IPS DF 19.7 (cell line): ENCODE measurements at regions not wholly inside any gene's neighbourhood (a gene's known extent, or its start where the extent isn't known, plus 50 kb on each side); places are given as distances from the start of the nearest gene placed in this dataset.

ENCODE experiments used
- DNase-seq: peaks from one replicate; pipeline ENCODE4 v3.0.0-alpha.2; 2013; ENCODE audit warnings: low read depth, low spot score

DNA sequence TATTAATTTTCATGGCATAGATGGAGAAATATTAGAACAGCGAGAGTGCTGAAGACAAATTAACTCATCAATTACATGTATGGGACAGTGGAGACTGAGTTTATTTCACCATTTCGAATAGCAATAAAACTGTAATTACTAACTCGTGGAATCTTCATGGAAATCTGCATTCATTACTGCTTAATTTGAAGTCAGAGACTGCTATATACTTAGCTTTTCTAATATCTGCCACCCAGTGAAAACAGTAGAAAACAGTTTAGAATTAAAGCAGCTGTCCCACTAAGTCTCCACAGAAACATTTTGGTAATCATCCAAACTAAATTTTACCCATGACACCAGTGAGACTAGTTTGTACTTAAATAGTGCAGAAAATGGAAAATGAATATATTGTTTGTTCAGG is 56.8 kb downstream of the IZUMO3 start:
- no peak for DNase-seq

DNA sequence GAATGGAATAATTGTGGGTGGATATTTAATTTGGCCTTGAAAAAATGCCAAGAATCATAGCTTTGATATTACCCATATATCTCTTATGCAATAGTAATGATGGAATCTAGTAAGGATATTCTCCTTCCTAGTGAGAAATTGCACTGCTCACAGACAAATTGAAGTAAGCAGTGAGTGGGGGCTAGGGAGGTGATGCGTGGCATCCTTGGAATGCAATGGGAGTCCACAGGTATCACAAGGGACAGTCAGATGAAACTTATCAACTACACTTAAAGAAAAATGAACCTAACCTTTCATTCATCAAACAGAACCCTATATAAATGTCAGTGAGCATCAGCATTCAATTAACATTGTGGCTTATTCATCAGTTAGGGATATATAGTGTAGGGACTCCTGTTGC is 57.8 kb downstream of the IZUMO3 start:
- DNase-seq, result no peak

DNA sequence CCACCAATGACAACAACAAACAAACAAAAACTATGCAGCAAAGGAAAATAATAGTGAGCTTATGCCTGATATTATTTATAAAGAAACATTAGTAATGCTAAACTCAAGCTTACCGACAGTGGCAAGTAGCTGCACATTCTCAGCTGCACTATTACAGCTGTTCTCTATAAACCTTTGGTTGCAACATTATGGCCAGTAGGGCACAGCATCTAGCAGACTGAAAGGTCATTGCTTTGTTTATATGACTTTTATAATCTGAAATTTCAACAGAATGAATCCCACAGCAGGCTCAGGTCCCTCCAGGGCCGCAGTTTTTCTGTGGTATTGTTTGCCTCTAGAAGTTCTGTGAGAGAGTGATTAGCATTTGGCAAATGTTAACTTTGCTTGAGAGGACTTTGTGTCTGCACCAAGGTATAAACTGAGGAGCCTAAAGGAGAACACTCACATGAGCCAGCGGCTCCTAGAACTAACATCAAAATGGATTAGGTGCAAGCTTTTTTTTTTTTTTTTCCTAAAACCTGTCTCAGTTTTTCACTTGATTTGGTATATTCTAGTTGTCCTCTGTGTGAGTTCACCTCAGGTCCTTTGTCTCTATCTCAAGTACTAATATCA is 58.3 kb downstream of the IZUMO3 start:
- no peak for DNase-seq

DNA sequence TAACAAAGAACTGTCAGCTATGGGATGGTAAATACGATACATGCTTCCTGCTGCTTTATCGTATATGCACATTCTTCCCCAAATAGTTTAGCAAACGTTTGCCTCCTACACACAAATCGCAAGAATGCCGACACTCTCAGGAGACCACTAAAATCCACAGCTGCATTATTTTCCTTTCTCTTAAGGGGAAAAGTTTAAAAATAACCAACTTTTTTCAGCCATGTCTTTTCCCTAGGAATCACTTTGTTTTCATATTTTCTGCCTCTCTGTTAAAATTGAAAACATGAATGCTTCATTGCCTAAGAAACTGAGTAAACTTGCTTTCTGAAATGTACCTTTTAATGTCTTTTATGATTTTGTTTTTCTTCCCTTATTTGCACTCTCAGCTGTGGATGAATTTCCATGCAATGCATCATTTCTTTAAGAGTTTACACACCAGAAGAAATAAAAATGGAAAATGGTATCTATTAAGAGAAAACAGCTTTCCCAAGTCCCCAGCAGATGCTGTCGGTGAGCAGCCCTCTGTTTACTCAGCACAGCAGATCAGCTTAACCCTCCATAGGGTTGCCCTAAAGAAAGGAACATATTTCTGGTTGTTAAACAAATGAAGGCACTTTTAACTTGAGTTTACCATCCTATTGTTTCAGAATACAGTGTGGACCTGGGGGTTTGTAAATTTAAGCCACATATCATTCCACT is 66.2 kb downstream of the IZUMO3 start:
- no peak for DNase-seq

DNA sequence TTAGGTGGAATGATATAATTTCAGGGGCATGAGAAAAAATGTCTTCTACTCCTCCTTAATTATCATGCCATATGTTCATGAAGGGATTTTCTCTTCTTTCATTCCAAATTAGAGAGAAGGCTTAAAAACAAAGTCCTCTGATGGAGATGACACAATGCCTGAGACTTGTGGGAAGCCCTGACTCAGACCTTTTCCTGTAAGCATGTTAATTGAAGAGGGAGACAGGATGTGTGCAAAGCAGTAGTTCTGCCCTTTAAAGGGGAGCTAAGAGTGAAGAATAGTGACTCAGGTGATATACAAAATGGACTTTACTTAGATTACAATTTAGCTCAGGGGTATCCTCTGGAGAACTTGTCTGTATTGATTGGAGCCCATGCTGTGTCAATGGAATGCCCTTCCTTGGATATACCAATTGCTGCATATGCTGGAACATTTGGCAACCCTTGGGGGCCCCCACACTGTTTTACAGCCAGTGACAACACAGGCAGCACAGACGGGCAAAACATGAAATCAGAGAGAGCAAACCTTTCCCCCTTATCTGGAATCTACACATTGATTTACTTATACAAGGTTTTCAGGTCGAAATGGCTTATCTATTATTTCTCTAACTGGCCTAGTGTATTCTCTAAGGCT is 81.3 kb downstream of the IZUMO3 start:
- DNase-seq, result peak; percentile 42

DNA sequence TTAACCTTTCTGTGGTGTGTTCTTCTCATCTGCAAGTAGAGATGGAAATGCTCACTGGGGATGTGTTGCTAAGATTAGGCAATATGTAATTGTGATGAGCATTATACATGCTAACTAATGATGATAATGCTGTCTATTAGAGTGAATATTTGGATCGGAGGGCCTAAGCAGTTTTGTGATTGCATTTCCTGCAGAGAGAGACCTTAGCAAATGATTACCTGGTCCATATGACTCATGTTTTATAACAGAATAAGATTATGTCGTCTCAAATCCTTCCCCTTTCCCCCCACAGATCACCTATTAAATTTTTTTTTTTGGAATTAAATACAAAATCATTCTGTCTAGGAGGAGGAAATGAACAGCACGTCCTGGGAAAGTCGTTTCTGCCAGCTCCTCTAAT is 82.7 kb downstream of the IZUMO3 start:
- no peak for DNase-seq

DNA sequence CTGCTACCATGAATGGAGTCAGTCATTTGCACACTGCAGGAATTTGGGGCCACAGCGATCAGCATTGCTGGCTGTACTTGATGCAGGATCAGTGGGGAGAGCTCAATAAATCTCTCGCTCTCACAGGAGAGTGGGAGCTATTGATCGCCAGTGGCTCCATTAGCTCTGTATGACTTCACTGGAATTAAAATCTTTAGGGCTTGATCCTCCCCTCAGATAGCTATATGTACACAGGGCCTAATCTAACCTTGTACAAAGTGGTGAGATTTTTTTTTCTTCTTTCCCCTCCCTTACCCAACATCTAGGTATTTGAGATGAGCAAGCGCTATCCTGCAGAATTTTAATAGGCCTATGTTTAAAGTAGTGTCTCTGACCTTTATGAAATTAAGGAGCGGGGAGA is 84.9 kb downstream of the IZUMO3 start:
- DNase-seq, result no peak

DNA sequence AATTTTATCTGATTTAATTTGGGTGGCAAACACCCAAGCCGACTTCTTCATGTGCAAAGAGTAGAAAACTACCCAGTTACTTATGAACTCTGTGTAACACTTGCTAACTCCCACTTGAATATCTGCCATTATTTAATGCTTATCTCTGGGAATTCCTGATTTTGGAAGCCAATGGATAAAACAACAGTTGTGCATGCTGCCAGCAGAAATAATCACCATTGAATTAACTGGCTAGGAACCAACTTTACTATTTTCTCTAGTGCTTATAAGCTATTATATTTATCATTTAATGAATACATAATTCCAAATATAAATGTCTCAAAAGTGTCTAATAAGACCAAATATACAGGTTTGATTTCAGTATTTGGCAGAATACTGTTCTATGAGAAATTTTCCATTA is 85.7 kb downstream of the IZUMO3 start:
- no peak for DNase-seq

DNA sequence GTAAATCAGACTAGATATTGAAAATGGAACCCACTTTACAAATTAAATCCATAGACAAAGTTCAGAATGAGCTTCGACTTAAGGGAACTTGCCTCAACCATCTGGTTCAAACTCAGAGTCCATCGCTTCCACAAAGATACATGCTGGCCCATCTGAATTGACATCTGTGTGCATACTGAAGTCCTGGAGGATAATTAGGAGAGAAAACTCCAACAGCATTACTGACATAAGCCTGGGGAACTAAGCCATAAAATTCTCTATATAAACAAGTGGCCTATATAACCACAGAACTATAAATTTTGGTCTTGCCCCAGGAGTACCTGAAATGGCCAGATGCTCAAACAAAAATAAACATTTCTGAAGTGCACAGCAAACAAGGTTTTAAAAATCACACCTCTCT is 94.4 kb downstream of the IZUMO3 start:
- DNase-seq, result no peak

DNA sequence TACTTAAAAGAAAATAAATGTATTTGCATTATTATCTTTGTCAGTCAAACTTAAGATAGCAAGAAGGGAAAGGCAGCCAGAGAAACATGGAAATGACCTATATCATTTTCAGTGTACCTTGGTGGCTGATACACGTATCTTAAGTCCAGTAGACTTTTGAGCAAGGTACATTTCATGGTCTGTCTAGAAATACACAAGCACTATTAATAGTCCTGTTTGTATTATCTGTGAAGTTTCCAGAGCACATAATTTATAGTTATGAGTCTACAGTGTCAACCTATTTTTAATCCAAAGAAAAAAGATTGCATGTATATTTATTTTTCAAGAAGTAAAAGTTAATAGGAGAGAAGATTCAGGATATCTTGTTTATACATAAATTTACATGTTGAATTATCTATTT is 95.7 kb downstream of the IZUMO3 start:
- no peak for DNase-seq

DNA sequence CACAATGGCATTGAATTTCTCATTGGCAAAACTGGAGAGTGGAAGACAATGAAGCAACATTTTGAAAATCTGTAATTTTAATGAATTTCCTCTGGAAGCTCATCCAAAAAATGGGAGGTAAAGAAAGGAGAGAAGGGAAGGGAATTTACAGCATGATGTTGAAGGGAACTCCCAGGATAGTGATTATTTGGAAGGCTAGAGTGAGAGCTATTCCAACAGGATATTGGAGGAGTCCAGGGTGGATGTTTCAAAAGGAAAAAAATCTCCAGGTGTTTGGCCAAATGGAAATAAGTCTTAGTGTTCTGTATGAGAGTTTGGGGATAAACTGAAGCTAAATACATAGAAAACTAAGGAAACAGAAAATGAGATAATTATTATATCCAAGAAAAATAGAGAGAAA is 106.2 kb downstream of the IZUMO3 start:
- DNase-seq, result no peak

DNA sequence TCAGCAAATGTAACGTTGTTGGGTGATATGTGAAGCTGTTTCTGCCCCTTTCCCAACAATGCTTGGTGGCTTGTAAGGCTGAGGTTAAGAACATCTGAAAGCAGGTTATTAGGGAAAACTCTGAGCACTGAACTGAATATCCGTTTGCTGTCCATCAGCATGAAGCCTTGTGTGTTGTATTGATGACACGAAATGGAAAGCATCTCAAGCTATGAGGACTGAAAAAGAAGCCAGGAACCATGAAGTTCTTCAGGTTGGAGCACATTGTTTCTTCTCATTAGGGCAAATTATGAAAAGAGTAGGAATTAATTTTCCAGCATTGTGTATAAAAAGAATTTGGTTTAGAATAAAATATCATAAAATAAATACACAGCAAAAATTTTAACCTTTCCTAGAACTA is 106.8 kb downstream of the IZUMO3 start:
- no peak for DNase-seq

DNA sequence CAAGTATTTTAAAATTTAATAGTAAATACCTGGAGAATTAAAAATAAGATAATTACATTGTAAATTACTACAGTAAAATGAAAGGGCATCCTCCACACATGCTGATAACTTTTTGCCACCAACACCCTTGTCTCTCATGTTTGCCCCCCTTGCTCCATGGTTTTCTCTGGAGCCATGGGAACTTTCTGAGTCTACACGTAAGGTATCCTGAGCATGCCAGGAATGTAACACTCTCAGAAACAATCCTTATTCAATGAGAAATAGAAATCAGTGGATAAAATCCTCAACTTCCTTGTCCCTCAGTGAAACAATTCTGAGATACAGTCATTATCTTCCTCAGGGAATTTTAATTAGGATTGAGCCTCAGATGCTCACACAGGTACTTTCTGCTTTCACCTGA is 108.9 kb downstream of the IZUMO3 start:
- DNase-seq, result peak; percentile 56

DNA sequence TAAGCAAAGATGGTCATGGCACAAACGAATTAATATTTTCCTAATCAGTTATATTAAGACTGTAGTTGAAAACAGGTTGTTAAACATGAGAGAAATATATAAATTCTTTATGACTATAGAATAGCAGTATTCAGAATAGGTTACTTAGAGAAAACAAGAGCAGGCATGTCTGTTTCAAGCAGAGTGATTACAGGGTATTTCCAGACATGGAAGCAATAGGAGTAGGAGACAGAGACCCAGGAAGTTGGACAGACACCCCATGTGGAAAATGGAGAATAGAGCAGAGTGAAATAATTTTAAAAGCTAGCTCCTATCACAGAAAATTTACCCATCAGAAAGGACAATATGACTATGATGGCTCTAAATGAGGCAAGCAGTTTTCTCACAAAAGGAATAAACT is 111.5 kb downstream of the IZUMO3 start:
- no peak for DNase-seq

DNA sequence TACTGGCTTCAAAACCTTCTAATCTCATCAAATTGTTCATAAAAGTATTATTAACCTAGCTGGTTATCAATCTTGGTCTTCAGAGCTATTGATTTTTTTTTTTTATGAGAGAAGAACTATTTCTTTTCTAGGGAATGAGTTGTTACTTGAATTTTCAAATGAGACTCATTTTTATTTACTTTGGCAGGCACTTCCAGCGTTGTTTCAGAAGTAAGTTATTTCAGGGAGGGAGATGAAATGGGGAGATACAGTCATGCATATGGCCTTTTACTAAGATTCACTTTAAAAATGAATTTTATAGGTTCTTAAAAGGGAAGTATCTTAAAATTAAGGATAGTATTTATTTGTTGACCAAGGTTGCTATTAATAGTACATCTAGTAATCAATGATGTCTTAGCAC is 129.6 kb downstream of the IZUMO3 start:
- no peak for DNase-seq

DNA sequence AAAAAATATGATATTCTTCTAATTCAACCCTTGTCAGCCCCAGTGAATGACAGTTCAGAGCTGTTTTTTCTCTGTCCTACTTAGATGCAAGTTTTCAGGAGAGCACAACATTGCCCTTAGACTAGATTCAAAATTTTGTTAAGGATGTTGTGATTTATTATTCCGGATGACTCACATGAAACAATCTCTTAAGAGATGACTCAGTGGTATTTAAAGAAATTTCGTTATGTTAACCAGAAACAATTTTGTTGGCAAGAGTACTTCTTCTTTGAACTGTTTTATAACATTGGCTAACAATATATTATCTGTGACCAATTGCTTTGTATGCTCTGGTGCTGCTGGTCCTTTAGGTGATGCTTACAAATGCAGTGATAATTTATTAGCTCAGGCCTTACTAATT is 132.0 kb downstream of the IZUMO3 start:
- no peak for DNase-seq

DNA sequence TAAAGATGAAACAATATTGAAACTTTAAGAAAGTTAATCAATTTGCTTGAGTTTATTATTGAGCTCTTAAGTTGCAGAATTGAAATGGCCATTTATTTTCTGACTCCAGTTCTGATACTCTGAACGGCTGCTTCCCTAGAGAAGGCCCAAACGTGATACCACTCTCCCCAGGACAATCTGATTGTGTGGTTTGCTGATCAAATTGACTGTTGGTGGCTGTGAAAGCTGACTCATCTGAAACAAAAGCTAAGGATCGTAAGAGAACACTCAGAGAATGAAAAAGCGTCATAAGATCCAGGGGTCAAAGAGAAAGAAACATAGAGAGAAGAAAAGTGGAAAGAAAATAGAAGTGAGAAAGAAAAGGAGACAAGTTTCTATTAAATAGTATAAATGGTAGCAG is 147.2 kb downstream of the IZUMO3 start:
- DNase-seq, result no peak

DNA sequence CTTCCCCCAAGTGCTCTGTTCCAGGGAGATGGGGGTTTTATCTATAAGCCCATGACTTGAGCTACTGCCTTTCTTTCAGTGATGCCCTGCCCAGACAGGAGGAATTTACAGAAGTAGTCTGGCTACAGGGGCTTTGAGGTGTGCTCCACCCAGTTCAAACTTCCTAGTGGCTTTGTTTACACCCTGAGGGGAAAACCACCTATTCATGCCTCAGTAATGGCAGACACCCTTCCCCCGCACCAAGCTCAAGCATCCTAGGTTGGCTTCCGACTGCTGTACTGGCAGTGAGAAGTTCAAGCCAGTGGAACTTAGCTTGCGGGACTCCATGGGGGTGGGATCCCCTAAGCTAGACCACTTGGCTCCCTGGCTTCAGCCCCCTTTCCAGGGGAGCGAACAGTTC is 154.6 kb downstream of the IZUMO3 start:
- no peak for DNase-seq

DNA sequence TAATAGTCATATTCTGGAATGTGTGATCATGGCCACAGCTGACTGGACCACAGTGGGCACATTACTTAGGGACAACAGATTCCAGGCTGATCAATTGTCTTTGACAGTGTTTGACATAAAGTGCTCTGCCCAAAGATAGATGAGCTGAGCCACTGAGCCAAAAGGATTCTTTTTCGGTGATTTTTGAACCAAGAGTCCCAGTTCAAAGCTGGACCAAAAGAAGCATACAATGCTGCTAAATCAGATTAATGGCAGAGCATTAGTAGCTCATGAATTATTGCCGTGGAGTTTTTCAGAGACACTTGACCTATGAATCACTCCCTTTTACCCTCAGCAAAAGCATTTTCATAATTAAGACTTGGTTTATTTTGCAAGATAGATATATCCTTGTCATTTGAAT is 160.6 kb downstream of the IZUMO3 start:
- DNase-seq, result no peak

DNA sequence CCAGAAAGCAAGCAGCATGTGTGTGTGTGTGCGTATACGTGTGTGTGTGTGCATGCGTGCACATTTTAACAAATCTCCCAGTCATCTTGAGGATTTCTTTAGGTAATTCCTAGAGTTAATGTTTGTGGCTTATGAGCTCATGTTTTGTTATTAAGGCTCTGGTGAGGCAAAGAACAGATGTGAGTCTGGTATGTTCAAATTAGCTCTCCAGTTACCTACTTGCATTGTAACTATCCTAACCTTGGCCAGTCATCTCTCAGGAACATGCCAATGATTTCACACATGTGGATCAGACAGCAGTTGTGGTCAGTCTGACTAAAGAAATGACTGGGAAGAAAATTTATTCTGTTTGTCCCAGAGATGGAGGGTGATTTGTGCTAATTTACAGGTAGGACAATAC is 163.1 kb downstream of the IZUMO3 start:
- no peak for DNase-seq

DNA sequence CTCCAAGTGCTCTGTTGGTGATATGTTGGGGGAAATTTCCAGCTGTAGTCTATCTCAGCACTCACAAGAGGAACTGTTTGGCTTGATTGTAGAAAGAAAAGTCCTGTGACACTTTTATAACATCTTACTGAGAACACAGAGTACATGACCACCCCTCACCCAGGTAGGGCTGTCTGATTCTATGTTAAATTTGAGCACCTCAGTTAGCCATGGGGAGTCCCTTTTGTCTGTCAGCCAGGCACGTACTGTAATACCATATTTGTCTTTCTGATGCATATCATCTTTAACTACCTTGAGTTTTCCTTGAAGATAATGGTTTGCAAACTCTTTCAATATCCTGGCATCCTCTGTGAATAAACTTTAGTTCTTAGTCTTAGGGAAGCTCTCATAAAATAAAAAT is 164.5 kb downstream of the IZUMO3 start:
- no peak for DNase-seq

DNA sequence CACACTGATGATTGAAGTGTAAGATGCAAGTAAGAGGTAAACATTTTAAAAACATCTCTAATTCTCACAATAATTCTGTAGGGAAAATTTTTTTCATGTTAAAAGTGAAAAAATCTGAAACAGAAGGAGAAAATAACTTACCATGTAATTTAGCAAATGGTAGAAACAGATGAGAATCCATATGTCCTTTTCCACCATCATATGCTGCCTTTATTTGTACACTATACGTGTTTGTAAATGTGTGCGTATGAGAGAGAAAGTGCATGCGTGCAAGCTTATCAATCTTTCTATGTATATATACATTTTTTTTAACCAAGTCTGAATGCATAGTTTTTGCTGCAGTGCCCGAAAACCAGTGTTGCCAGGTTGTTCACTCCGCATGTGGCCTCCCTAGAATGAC is 186.7 kb downstream of the IZUMO3 start:
- no peak for DNase-seq

DNA sequence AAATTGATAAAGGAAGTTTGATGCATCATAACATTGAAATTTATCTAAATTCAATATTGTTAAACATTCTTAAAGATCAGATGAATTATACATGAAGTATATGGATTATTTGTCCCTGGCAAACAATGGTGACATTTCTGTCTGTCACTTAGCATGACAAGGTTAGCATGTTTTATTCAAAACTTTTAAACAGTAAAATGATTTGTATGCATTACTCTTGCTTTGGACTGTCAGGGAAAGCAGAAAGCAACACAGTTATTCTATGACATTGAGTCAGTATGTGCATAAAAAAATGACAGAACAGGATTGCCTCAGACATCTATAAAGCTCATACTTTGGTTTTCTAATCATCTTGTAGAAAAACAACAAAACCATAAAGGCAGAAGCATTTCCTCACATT is 193.7 kb downstream of the IZUMO3 start:
- DNase-seq, result no peak
